KMS-11 (cell line): ENCODE measurements at regions not wholly inside any gene's neighbourhood (a gene's known extent, or its start where the extent isn't known, plus 50 kb on each side); places are given as distances from the start of the nearest gene placed in this dataset.

Source experiments
- H2AFZ ChIP-seq: fragments of 200-600 bp; sonication (generic); 2 replicates; pipeline ENCODE4 v1.6.1; 2016; ENCODE audit warnings: antibody characterized with exemption, mixed run types, low read depth
- H3K27ac ChIP-seq: fragments of 200-600 bp; sonication (generic); 2 replicates; pipeline ENCODE4 v1.6.1; 2016; ENCODE audit warnings: mild to moderate bottlenecking, mixed run types
- H3K27me3 ChIP-seq: fragments of 200-600 bp; sonication (generic); 2 replicates; pipeline ENCODE4 v1.6.1; 2017; ENCODE audit warnings: mild to moderate bottlenecking, low read depth, mixed run types, moderate library complexity; ENCODE audit not compliant: insufficient read depth
- H3K36me3 ChIP-seq: fragments of 200-600 bp; sonication (generic); 2 replicates; pipeline ENCODE4 v1.6.1; 2017; ENCODE audit warnings: mild to moderate bottlenecking, mixed run types; ENCODE audit not compliant: insufficient read depth
- H3K4me1 ChIP-seq: fragments of 200-600 bp; sonication (generic); 2 replicates; pipeline ENCODE4 v1.6.1; 2016; ENCODE audit warnings: mild to moderate bottlenecking, low read depth, mixed run types; ENCODE audit not compliant: poor library complexity, severe bottlenecking
- H3K4me2 ChIP-seq: fragments of 200-600 bp; sonication (generic); 2 replicates; pipeline ENCODE4 v1.7.0; 2016; ENCODE audit warnings: mild to moderate bottlenecking, mixed run types
- H3K4me3 ChIP-seq: fragments of 200-600 bp; sonication (generic); IDR thresholded peaks from 2 replicates; pipeline ENCODE4 v1.6.1; 2017; ENCODE audit warnings: low read depth, low read length, mixed read lengths; ENCODE audit not compliant: insufficient read depth
- H3K79me2 ChIP-seq: fragments of 200-600 bp; sonication (generic); 2 replicates; pipeline ENCODE4 v1.6.1; 2016; ENCODE audit warnings: low read depth, mixed run types; ENCODE audit not compliant: insufficient read depth
- H3K9ac ChIP-seq: fragments of 200-600 bp; sonication (generic); 2 replicates; pipeline ENCODE4 v1.6.1; 2016; ENCODE audit warnings: mild to moderate bottlenecking, mixed run types
- H4K20me1 ChIP-seq: fragments of 200-600 bp; sonication (generic); 2 replicates; pipeline ENCODE4 v1.6.1; 2016; ENCODE audit warnings: mild to moderate bottlenecking, mixed run types; ENCODE audit not compliant: insufficient read depth
- CTCF ChIP-seq: fragments of 200-600 bp; sonication (generic); conservative IDR thresholded peaks from 2 replicates; pipeline ENCODE4 v1.6.1; 2017; ENCODE audit warnings: low read depth, mild to moderate bottlenecking, antibody characterized with exemption, low read length, moderate library complexity, mixed read lengths

GRCh38 chr2:219692521-219692920, 65.1 kb downstream of the SLC4A3 start:
- H2AFZ ChIP-seq: no peak overlapping the region
- no peak overlapping the region for H3K9ac ChIP-seq
- H4K20me1 ChIP-seq: no peaks in the 10 kb centered on the region
- no peaks in the 10 kb centered on the region for H3K4me1 ChIP-seq
- no peak overlapping the region for H3K4me3 ChIP-seq
- no peak overlapping the region for H3K4me2 ChIP-seq
- no peak overlapping the region for H3K27ac ChIP-seq
- H3K36me3 ChIP-seq: no peaks in the 10 kb centered on the region
- no peaks in the 10 kb centered on the region for H3K27me3 ChIP-seq
- TF ChIP-seq CTCF: no peak
- H3K79me2 ChIP-seq: no peaks in the 10 kb centered on the region

GRCh38 chr2:219695145-219695709, 67.8 kb downstream of the SLC4A3 start:
- TF ChIP-seq CTCF: no peak
- Histone ChIP-seq H3K4me2 (no peak overlapping the region), H3K36me3 (no peaks in the 10 kb centered on the region), H3K9ac (no peak overlapping the region), H3K79me2 (no peaks in the 10 kb centered on the region), H3K27ac (no peak overlapping the region), H3K27me3 (no peaks in the 10 kb centered on the region), H3K4me3 (no peak overlapping the region), H2AFZ (no peak overlapping the region), H4K20me1 (no peaks in the 10 kb centered on the region), H3K4me1 (no peaks in the 10 kb centered on the region)

GRCh38 chr2:219697811-219698747, 70.6 kb downstream of the SLC4A3 start:
- TF ChIP-seq CTCF: no peak
- H3K27ac ChIP-seq: no peak overlapping the region
- H3K36me3 ChIP-seq: no peaks in the 10 kb centered on the region
- H3K4me1 ChIP-seq: no peaks in the 10 kb centered on the region
- no peaks in the 10 kb centered on the region for H3K79me2 ChIP-seq
- no peak overlapping the region for H2AFZ ChIP-seq
- no peak overlapping the region for H3K4me3 ChIP-seq
- H3K27me3 ChIP-seq: no peaks in the 10 kb centered on the region
- no peak overlapping the region for H3K9ac ChIP-seq
- no peaks in the 10 kb centered on the region for H4K20me1 ChIP-seq
- no peak overlapping the region for H3K4me2 ChIP-seq

GRCh38 chr2:219698748-219699439, 71.5 kb downstream of the SLC4A3 start:
- Histone ChIP-seq H3K9ac (no peak overlapping the region), H2AFZ (no peak overlapping the region), H3K36me3 (no peaks in the 10 kb centered on the region), H3K27me3 (no peaks in the 10 kb centered on the region), H3K79me2 (no peaks in the 10 kb centered on the region), H3K27ac (no peak overlapping the region), H4K20me1 (no peaks in the 10 kb centered on the region), H3K4me1 (no peaks in the 10 kb centered on the region), H3K4me2 (no peak overlapping the region), H3K4me3 (no peak overlapping the region)
- no peak for TF ChIP-seq CTCF
